GM21526 (cell line): ENCODE measurements at regions not wholly inside any gene's neighbourhood (a gene's known extent, or its start where the extent isn't known, plus 50 kb on each side); places are given as distances from the start of the nearest gene placed in this dataset.
"Not testable (repeated sequence)": the region's sequence is repeated elsewhere in the genome, so short reads cannot be mapped to it uniquely, and the experiment has no call there.

Experiments
- ATAC-seq: cut with Tn5 transposase; IDR thresholded peaks from one replicate; pipeline ENCODE4 v1.9.1; 2021; ENCODE audit warnings: moderate library complexity; ENCODE audit not compliant: unreplicated experiment, low FRiP score

- ATAC-seq = no peak
These were observed 157.5 kb downstream of the BMP7 start for GRCh38 chr20:57108742-57109570.

DNA sequence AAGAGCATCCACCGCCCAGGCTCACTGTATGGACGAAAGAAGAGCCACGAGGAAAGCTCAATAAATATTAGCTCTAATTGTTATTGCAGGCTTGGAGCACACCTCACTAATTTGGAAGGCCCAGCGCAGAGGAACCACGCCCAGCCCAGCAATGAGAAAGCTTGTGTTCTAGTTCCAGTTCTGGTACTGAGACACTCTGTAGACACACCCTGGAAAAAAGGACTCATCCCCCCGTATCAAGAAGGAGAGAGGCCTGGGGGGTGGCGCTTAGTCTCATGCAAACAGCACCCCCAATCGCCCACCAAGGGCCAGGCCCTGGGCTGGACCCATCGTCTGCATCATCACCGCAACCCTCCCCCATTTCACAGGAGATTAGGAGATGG lies 156.9 kb downstream of the BMP7 start:
- no peak for ATAC-seq

DNA sequence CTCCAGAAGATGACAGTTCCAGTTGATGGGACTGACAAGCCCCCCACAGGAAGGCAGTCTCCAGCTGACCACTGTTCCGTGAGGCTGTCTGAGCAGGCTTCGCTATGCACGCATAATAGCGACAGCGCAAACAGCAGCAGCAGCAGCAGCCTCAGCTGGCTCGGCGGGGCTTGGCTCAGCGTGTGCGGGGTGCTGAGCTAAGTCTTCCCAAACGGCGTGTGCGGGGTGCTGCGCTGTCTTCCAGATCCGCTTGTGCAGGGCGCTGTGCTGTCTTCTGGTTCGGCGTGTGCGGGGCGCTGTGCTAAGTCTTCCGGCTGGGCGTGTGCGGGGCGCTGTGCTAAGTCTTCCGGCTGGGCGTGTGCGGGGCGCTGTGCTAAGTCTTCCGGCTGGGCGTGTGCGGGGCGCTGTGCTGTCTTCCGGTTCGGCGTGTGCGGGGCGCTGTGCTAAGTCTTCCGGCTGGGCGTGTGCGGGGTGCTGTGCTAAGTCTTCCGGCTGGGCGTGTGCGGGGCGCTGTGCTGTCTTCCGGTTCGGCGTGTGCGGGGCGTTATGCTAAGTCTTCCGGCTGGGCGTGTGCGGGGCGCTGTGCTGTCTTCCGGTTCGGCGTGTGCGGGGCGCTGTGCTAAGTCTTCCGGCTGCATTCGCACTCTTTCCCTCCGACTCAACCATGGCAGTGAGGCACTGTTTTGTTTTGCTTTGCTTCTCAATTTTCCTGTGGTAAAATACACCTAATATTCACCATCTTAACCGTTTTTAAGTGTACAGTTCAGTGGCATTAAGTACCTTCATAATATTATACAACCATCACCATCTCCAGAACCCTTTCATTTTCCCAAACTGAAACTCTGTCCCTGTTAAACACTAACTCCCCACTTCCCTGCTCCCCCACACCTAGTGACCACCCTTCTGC lies 156.1 kb downstream of the BMP7 start:
- ATAC-seq = not testable (repeated sequence)

DNA sequence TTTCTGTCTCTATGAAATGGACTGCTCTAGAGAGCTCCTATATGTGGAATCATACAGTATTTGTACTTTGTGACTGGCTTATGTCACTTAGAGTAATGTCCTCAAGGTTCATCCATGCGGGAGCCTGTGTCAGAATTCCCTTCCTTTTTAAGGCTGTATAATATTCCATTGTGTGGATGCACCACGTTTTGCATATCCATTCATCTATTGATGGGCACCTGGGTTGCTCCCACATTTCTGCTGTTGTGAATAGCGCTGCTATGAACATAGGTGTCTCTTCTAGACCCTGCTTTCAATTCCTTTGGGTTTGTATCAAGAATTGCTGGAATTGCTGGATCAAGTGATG lies 155.4 kb downstream of the BMP7 start:
- ATAC-seq = no peak

GRCh38 chr20:57112448-57112847 lies 154.0 kb downstream of the BMP7 start:
- ATAC-seq = no peak

- ATAC-seq = no peak
These were observed 152.0 kb downstream of the BMP7 start for GRCh38 chr20:57114290-57115005.

DNA sequence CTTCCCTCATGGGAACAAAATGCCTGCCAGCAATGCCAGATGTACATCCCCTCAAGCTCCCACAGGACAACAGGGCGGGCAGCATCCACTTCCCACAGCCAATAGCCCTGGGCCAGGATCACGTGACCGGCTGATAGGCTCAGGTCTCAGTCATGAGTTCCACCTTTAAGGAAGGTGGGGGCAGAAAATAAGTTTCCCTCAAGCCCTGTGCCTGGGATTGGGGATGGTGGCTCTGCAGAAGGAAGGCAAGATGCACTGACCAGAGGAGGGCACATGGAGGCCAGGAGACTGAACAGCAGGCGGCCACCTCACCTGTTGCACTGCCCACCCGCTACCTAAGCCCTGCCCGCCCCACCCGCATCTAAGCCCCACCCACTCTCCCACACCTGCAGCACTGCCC lies 149.1 kb downstream of the BMP7 start:
- no peak for ATAC-seq

DNA sequence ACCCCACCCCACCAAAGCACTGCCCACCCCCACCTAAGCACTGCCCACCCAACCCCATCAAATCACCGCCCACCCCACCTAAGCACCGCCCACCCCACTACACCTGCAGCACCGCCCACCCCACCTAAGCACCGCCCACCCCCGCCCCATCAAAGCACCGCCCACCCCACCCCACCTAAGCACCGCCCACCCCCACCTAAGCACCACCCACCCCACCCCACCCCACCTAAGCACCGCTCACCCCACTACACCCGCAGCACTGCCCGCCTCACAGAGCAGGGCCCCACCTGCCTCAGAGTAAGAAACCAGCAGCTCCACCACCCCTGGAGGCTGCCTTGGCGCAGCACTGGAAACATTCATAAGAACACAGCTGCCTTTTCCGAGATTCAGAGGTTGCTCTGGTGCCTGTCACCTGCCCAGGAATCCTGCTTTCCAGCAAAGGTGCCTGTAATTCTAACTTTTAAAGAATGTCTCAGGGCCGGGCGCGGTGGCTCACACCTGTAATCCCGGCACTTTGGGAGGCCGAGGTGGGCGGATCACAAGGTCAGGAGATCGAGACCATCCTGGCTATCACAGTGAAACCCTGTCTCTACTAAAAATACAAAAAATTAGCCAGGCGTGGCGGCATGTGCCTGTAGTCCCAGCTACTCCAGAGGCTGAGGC lies 148.2 kb downstream of the BMP7 start:
- ATAC-seq = no peak
